Activated T-helper 2 cell treated with anti-CD3 and anti-CD28 coated beads, Interferon-gamma antibody, Interleukin-2, Interleukin-4, amounts not matched to agents 10 μg/mL and 5 μg/mL and 100 μg/mL, durations not matched to agents 14 hours and 24 hours and 36 hours (primary cell): ENCODE measurements at regions not wholly inside any gene's neighbourhood (a gene's known extent, or its start where the extent isn't known, plus 50 kb on each side); places are given as distances from the start of the nearest gene placed in this dataset.
"Not testable (repeated sequence)": the region's sequence is repeated elsewhere in the genome, so short reads cannot be mapped to it uniquely, and the experiment has no call there.

ENCODE experiments used
- DNase-seq: peaks from one replicate; pipeline ENCODE4 v3.0.0; 2021; ENCODE audit warnings: low spot score
- H3K27ac Mint-ChIP-seq: one replicate; pipeline ENCODE4 v1.8.0; 2021; ENCODE audit warnings: mixed read lengths
- H3K27me3 Mint-ChIP-seq: one replicate; pipeline ENCODE4 v1.8.0; 2021; ENCODE audit warnings: low read depth, mixed read lengths
- H3K36me3 Mint-ChIP-seq: one replicate; pipeline ENCODE4 v1.8.0; 2021; ENCODE audit warnings: low read depth, mixed read lengths
- H3K4me1 Mint-ChIP-seq: one replicate; pipeline ENCODE4 v1.8.0; 2021; ENCODE audit warnings: low read depth, mixed read lengths
- H3K4me3 Mint-ChIP-seq: one replicate; pipeline ENCODE4 v1.8.0; 2021; ENCODE audit warnings: low read depth, mild to moderate bottlenecking, moderate library complexity, mixed read lengths
- H3K9me3 Mint-ChIP-seq: one replicate; pipeline ENCODE4 v1.8.0; 2021; ENCODE audit warnings: mixed read lengths
- intact Hi-C: fragments of 100-400 bp; cut with micrococcal nuclease; formaldehyde crosslinking; loops from one replicate; pipeline ENCODE4 v1.15.1; 2023

DNA sequence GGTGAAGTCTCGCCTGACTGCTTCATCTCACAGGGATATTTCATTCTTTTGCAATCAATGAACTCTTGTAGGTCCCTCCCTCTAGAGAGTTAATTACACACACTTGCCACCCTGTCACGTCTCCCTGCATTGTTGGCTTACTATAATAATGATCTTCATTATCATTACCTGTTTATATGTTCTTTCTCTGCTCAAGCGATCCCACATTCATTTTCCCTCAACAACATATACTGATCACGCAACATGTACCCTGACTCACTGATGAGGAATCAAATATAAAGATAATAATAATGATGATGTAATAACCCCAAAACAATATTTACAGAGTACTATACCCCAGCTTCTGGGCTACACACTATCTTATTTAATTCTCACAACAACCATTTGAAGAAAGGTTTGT, 88.5 kb downstream of the FEM1C start:
- H3K9me3 Mint-ChIP-seq = no peaks in the 10 kb centered on the region

DNA sequence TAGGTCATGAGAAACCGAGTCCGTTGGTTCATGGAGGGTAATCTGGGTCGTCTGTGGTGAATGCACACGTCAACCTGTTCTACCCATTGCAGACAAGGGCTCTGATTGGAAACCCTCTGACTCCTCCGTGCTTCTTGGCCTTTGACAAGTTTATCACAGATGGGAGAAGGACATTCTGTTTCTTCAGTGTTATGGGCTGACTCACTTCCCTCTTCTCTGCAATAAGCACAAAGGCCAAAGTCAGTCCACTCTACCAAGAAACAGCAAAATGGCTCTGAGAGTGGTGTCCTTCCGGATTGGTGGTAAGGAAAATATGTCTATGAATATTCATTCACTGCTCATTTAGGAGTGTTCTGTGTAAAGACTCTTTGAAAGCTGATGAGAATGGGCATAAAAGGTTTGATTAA, 89.3 kb downstream of the FEM1C start:
- Mint-ChIP-seq H3K9me3 (no peaks in the 10 kb centered on the region), H3K36me3 (no peaks in the 10 kb centered on the region), H3K27me3 (peaks cover 11% of the 10 kb centered on the region), H3K4me1 (no peaks in the 10 kb centered on the region), H3K4me3 (no peak overlapping the region), H3K27ac (no peak overlapping the region)
- DNase-seq = no peak
- intact Hi-C loops = no loop called here

More for the DNA sequence above, 88.5 kb downstream of the FEM1C start:
- DNase-seq = no peak
- Mint-ChIP-seq H3K4me1 (no peaks in the 10 kb centered on the region), H3K27me3 (peaks cover 11% of the 10 kb centered on the region), H3K27ac (no peak overlapping the region), H3K4me3 (no peak overlapping the region), H3K36me3 (no peaks in the 10 kb centered on the region)
- intact Hi-C loops = no loop called here

DNA sequence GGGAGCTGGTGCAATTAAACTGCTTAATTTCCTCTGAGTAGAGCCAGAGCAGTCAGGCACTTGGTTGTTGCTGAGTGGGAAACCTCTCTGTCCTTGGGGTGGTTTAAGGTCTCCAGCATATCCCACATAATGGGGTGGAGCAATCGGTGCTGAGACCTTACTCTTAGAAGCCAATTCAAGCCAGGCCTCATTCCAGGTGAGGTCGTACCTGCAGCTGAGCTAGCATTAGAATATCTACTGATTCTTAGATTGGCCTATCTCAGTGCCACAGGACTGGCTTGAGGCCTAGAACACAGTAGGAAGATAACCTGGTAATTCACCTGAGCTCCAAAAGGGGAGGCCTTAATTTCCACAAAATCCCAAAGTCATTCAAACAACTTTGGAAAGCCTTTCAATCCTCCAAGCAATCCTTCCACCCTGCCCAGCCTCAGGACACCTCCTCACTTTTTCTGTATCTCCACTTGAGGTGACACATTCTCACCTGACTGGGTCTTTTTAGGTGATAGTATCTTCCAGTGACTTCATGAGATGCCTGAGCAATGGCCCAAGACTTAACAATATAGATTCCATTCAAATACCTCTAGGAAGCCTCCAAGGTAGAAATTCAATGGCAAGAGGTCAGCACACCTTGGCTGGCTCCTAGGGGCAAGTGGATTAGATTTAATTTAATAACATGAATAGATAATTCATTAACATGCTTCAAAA, 91.0 kb downstream of the FEM1C start:
- peaks cover 11% of the 10 kb centered on the region for H3K27me3 Mint-ChIP-seq
- no peaks in the 10 kb centered on the region for H3K4me1 Mint-ChIP-seq
- H3K27ac Mint-ChIP-seq = no peak overlapping the region
- no peaks in the 10 kb centered on the region for H3K9me3 Mint-ChIP-seq
- no peak overlapping the region for H3K4me3 Mint-ChIP-seq
- intact Hi-C loops = loop anchor here (5.0 kb wide), 1 partner anchor 34 kb away; no protein-coding TSS in a partner anchor
- DNase-seq = no peak
- H3K36me3 Mint-ChIP-seq = no peaks in the 10 kb centered on the region

DNA sequence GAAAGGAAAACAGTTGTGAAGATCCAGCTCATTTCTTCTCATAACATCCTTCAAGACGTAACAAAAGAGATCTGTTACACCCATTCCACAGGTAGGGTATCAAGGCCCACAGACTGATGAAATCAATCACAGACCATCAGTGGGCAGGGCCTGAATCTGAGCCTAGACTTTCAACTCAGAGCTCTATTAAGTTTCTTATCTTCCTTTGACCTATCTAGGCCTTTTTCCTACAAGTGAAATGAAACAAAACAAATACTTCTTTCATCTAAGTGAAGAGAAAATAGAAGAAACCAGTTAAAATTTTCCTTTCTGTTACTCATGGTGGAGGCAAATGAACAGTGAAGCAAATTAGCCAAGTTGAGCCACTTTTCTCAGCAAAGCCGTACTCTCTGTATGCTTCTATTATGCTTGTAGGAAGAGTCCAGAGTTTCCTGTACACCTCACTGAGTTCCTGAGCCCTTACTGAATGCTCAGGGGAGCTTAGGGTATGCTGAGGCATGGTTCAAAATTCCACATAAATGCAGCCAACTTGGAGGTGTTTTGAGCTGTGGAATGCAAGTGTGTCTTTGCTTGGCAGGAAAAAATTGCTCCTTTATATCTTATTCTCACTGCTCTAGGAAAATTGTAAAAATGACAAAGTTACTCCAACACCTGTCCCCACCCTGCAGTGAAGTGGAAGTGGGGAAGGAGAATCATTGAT, 91.9 kb downstream of the FEM1C start:
- H3K27me3 Mint-ChIP-seq = peaks cover 11% of the 10 kb centered on the region
- DNase-seq = no peak
- no peaks in the 10 kb centered on the region for H3K9me3 Mint-ChIP-seq
- no peak overlapping the region for H3K27ac Mint-ChIP-seq
- no peaks in the 10 kb centered on the region for H3K4me1 Mint-ChIP-seq
- intact Hi-C loops = loop anchor here (5.0 kb wide), 1 partner anchor 35 kb away; no protein-coding TSS in a partner anchor
- H3K4me3 Mint-ChIP-seq = no peak overlapping the region
- H3K36me3 Mint-ChIP-seq = no peaks in the 10 kb centered on the region

DNA sequence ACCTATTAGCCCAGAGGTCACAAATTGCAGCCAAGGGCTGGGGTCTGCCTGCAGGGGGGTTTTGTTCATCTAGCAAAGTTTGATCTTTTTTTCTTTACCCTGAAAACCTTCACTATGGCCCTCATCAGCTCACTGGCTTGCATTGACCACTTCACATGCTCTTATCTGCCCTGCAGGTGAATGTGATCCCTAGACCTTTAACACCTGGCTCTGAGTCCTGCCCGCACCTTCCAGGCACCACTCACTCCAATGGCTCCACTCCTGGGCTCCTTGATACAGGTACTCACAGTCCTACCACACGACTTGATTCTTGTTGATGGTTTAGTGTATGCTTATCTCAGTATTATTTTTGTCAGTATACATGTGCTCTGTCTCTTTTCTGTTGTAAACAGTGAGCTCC, 92.5 kb downstream of the FEM1C start:
- DNase-seq = no peak
- H3K9me3 Mint-ChIP-seq = no peaks in the 10 kb centered on the region
- no peak overlapping the region for H3K4me3 Mint-ChIP-seq
- intact Hi-C loops = loop anchor here (5.0 kb wide), 1 partner anchor 35 kb away; no protein-coding TSS in a partner anchor
- H3K27ac Mint-ChIP-seq = no peak overlapping the region
- peaks cover 10% of the 10 kb centered on the region for H3K27me3 Mint-ChIP-seq
- no peaks in the 10 kb centered on the region for H3K36me3 Mint-ChIP-seq
- H3K4me1 Mint-ChIP-seq = no peaks in the 10 kb centered on the region

DNA sequence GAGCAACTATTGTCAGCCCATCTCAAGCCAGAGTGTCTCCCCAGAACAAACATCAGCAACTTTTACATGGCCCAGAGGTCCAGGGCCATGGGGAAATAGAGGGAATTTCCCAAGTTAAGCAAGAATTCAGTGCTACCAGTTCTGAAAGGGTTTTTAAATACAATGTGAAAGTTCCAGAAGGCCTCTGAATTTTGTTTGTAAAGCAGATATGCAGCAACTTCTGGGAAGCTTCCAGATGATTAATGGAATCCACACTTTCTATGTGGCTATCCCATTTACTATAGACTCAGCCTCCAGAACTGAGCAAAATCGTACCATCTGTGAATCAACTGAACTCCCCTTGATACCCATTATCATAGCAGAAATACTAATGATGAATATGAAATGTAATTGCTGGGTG, 93.8 kb downstream of the FEM1C start:
- Mint-ChIP-seq H3K4me3 (no peak overlapping the region), H3K36me3 (no peaks in the 10 kb centered on the region), H3K4me1 (no peaks in the 10 kb centered on the region), H3K27ac (no peak overlapping the region), H3K27me3 (peaks cover 4% of the 10 kb centered on the region), H3K9me3 (no peaks in the 10 kb centered on the region)
- intact Hi-C loops = loop anchor here (5.0 kb wide), 1 partner anchor 37 kb away; no protein-coding TSS in a partner anchor
- no peak for DNase-seq

DNA sequence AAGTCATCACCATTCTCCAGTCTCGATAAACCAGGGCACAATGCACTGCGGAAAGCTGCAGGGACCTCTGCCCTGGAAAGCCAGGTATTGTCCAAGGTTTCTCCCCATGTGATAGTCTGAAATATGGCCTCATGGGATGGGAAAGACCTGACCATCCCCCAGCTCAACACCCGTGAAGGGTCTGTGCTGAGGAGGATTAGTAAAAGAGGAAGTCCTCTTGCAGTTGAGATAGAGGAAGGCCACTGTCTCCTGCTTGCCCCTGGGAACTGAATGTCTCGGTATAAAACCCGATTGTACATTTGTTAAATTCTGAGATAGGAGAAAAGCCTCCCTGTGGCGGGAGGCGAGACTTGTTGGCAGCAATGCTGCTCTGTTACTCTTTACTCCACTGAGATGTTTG, 95.9 kb downstream of the FEM1C start:
- H3K9me3 Mint-ChIP-seq, H3K27ac Mint-ChIP-seq, H3K4me1 Mint-ChIP-seq, intact Hi-C loops, DNase-seq, H3K36me3 Mint-ChIP-seq, H3K4me3 Mint-ChIP-seq: not testable (repeated sequence)
- H3K27me3 Mint-ChIP-seq = peaks cover 16% of the 10 kb centered on the region

DNA sequence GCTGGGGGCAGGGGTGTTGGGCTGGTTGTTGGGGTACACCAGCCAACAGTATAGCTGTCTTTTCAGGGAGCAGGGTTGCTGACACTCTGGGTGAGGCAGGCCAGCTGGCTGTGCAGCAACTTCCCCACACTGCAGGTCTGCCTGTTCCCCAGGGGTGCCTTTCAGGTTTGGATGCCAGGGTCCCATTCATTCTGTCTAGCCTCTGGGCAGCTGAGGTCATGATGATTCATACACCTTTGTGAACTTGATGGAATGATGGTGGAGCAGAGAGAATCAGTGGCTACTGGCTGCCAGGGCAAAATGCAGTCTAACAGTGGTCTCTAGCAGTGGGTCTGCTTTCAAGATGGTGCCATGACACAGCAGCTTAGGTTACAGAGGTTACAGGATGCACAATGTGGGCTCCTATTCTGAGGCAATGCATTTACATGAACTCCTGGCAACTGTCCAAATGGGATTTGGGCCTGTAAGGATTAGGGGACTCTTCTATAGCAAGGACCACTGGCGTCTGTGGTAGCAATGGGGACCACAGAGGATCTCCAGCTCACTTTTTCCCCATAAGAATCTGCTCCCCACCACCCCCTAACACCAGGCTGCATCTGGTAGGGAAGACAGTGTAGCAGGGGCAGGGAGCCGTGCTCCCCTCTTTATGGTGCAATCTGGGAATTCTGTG, 103.7 kb downstream of the FEM1C start:
- Mint-ChIP-seq H3K4me3 (no peak overlapping the region), H3K36me3 (no peaks in the 10 kb centered on the region), H3K27me3 (peaks cover 25% of the 10 kb centered on the region)

DNA sequence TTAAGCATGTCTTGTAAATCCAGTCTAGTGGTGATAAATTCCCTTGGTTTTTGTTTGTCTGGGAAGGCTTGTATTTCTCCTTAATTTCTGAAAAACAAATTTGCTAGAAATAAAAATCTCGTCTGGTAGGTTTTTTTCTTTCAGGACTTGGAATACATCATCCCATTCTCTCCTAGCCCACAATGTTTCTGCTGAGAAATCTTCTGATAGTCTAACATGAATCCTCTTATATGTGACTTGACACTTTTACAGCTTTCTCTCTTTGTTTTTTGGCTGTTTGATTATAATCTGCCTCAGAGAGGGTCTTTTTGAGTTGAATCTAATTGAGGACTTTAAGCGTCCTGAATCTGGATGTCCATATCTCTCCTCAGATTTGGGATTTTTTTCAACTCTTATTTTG, 104.9 kb downstream of the FEM1C start:
- Mint-ChIP-seq H3K27me3 (peaks cover 24% of the 10 kb centered on the region), H3K4me3 (no peak overlapping the region), H3K36me3 (no peaks in the 10 kb centered on the region), H3K27ac (no peak overlapping the region), H3K9me3 (peaks cover 21% of the 10 kb centered on the region), H3K4me1 (no peaks in the 10 kb centered on the region)
- intact Hi-C loops = no loop called here
- DNase-seq = no peak

More for the DNA sequence above, 103.7 kb downstream of the FEM1C start:
- DNase-seq = no peak
- Mint-ChIP-seq H3K4me1 (no peaks in the 10 kb centered on the region), H3K27ac (no peak overlapping the region), H3K9me3 (peaks cover 21% of the 10 kb centered on the region)
- intact Hi-C loops = no loop called here

DNA sequence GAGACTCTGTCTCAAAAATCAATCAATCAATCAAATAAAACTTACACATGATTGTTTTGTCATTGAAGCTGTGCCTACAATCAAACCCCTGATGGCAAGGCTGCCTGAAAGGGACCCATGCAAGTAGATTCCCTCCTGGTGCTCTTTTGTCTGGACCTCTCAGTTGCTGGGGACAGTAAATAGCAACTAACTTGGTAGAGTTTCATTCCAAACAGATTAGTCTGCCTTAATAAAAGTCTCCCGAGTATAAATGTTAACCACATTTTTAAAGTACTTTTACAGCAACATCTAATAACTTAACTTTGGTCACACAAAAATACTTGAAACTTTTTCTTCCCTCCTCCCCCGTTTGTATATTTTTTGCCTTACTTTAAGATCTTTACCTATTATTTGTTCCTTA, 105.5 kb downstream of the FEM1C start:
- Mint-ChIP-seq H3K27ac (no peak overlapping the region), H3K36me3 (no peaks in the 10 kb centered on the region), H3K4me3 (no peak overlapping the region), H3K27me3 (peaks cover 20% of the 10 kb centered on the region), H3K9me3 (peaks cover 21% of the 10 kb centered on the region), H3K4me1 (no peaks in the 10 kb centered on the region)
- no peak for DNase-seq
- intact Hi-C loops = no loop called here

DNA sequence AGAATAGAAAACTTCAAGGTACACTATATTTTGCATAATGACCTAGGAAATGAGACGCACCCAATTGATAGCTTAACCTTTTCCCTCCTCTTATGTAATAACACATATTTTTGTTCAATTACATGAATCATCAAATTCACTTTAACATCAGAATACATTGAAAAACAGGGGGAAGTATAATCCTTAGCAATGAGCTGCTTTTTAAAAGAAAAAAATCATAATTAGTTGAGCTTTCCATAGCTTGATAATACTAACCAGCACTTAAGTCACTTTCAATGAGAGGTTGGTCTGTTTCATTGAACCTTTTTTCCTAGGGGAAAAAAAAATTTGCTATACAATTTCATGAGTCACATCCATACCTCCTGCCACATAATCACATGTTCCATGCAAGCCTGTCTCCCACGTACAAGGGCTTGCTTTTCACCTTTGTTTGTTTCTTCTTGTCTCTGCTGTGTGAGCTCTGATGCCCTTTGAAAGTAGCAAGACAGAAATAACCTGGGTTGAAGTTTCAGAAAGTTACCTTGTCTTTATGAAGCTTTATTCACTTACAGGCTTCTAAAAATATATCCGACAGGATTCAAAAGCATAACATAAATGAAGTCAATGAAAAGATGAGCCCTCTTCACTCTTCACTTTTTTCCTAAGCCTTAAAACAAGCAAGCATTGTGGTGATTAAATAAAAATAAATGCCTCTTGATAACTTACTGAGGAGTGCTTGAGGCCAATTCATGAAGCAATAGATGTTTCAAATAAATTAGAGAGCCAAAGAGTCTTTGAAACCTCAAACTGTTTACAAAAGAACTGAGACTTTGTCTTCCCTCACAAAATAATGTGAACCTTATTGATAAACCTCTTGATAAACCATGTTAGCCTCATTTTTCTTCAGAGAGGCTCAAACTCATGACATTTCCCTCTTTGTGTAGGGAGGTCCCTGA, 108.5 kb downstream of the FEM1C start:
- no peak for DNase-seq
- intact Hi-C loops = no loop called here
- Mint-ChIP-seq H3K4me1 (no peaks in the 10 kb centered on the region), H3K27ac (no peak overlapping the region), H3K4me3 (no peak overlapping the region), H3K36me3 (no peaks in the 10 kb centered on the region), H3K9me3 (peaks cover 16% of the 10 kb centered on the region), H3K27me3 (peaks cover 24% of the 10 kb centered on the region)

DNA sequence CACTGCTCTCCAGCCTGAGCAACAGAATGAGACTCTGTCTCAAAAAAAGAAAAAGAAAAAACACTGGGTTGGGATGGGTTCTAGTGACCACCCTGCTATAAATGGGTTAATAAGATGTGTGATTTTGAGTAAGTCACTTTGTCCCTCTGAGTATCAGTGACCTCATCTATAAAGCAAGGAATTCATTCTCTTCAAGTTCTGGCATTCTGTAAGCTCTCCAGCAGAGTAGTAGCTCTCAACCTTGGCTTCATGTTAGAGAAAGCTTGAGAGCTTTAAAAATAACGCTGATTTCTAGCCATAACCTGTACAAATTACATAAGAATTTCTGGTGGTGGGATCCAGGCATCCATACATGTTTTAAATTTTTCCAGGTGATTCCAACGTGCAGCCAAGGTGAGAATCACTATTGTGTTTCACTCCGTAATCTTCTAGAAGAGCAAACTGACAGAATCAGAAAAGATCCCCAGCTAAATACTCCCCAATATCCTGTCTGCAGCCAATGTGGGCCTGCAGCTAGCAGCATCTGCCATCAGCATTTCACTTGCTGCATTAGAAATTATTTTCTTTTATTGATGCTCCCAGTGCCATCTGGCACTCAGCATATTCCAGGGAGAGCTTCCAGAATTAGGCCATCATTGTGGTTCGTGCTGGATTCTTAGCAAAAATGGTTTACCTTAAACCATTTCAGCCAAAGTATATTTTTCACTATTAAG, 109.4 kb downstream of the FEM1C start:
- peaks cover 21% of the 10 kb centered on the region for H3K27me3 Mint-ChIP-seq
- H3K9me3 Mint-ChIP-seq = peaks cover 13% of the 10 kb centered on the region
- no peaks in the 10 kb centered on the region for H3K4me1 Mint-ChIP-seq
- no peak for DNase-seq
- intact Hi-C loops = no loop called here
- no peaks in the 10 kb centered on the region for H3K36me3 Mint-ChIP-seq
- no peak overlapping the region for H3K27ac Mint-ChIP-seq
- no peak overlapping the region for H3K4me3 Mint-ChIP-seq
